Fibroblast of villous mesenchyme (primary cell): ENCODE measurements at regions not wholly inside any gene's neighbourhood (a gene's known extent, or its start where the extent isn't known, plus 50 kb on each side); places are given as distances from the start of the nearest gene placed in this dataset.
A peak's percentile ranks its signal among the peaks of the same experiment; 100 is the strongest.
"Not testable (repeated sequence)": the region's sequence is repeated elsewhere in the genome, so short reads cannot be mapped to it uniquely, and the experiment has no call there.

Experiments used
- DNase-seq: peaks from one replicate; pipeline ENCODE4 v3.0.0-alpha.2; 2010; ENCODE audit warnings: low read depth
- H3K4me3 ChIP-seq: 2 replicates; pipeline ENCODE4 v1.5.1; 2011; ENCODE audit warnings: low read depth, mild to moderate bottlenecking, low read length
- CTCF ChIP-seq: IDR thresholded peaks from 2 replicates; pipeline ENCODE4 v1.5.1; 2012; ENCODE audit warnings: low read depth, mild to moderate bottlenecking, low read length; ENCODE audit not compliant: insufficient read depth

DNA sequence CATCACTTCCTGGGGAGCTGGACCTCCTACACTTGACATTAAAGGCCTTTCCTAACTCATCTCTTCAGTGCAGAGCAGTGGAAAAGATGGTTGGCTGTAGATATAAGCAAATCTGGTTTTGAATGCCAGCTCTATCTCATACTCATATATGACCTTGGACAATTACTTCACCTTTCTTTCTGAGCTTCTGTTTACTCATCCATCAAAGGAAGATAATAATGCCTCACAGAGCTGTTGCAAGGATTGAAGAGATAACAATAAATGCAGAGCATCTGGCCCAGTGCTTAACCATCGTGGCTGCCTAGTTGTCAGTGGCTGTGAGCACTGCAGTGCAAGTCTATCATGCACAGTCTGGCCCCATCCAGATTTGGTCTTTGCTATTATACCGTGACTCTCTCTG lies 148.1 kb upstream of the EOLA2 start:
- no peak for TF ChIP-seq CTCF
- no peak overlapping the region for H3K4me3 ChIP-seq
- no peak for DNase-seq

DNA sequence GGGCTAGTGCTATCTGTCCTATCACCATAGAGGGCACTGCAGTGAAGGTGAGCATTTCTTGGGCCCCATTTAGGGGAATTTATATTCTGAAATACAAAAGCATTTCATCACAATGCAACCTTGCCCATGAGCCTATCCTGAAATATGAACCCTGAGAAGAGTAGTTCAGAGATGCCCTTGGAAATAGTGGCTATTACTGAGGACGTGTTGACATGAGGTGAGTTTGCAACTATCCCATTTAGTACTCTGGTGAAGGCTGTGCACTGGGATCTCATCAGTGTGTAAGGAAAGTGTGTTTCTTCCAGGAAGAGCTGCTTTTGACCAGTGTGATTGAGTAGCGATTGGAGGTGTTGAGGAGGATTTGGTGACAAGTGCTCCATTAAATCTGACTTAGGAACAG lies 149.3 kb upstream of the EOLA2 start:
- TF ChIP-seq CTCF: no peak
- no peak for DNase-seq
- H3K4me3 ChIP-seq: no peak overlapping the region

- H3K4me3 ChIP-seq: no peak overlapping the region
- TF ChIP-seq CTCF: no peak
- no peak for DNase-seq
These were observed 149.8 kb upstream of the EOLA2 start for GRCh38 chrX:150088042-150088441.

DNA sequence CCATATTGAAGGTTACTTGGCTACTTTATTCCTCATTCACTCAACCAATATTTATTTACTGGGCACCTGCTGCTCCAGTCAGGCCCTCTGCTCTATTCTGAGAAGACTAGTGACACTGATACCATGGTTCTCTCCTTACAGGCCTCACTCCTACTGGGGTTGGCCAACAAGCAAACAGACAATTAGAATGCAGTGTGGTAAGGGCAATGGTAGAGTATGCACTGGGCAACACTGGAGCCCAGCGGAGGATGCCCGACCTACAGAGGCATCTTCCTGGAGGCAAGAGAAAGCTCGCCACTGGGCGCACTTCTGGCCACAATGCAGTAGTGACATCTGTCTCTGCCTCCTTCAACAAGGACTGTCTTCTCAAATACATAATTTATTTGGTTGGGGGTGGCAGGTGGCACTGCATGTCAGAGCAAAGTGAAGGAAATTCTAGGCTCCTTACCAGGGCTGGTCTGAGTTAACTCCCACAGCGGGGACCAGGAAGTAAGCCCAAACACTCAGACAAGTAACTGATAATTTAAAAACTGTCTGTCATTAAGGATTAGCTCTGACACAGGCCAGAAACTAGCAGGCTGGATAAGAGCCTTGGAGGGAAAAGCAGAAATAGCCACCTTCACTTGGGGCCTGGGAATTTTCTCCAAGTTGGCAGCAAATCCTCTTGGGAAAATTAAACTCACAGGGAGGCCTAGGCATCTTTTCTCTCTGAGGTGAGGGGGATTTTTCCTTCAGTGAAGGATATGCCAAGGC lies 150.7 kb upstream of the EOLA2 start:
- no peak overlapping the region for H3K4me3 ChIP-seq
- DNase-seq: peak; percentile 31
- no peak for TF ChIP-seq CTCF

GRCh38 chrX:150091300-150091699 lies 153.0 kb upstream of the EOLA2 start:
- DNase-seq, H3K4me3 ChIP-seq: not testable (repeated sequence)

- no peak for DNase-seq
- no peak overlapping the region for H3K4me3 ChIP-seq
- no peak for TF ChIP-seq CTCF
These were observed 154.3 kb upstream of the EOLA2 start for GRCh38 chrX:150092549-150092948.

GRCh38 chrX:150094375-150094774 lies 156.1 kb upstream of the EOLA2 start:
- DNase-seq: no peak
- H3K4me3 ChIP-seq: no peak overlapping the region
- no peak for TF ChIP-seq CTCF
